ENCODE measurements at regions not wholly inside any gene's neighbourhood (a gene's known extent, or its start where the extent isn't known, plus 50 kb on each side); places are given as distances from the start of the nearest gene placed in this dataset.

GRCh38 chr11:26087120-26087935, 244.6 kb upstream of the ANO3 start:
- Histone ChIP-seq H3K36me3 (no peaks in the 10 kb centered on the region), H3K4me1 (no peaks in the 10 kb centered on the region), H3K27ac (no peak overlapping the region), H3K9me3 (no peaks in the 10 kb centered on the region), H3K27me3 (no peaks in the 10 kb centered on the region), H3K4me3 (no peak overlapping the region)
- no peak for TF ChIP-seq CTCF (IDR thresholded peaks at IDR 0.05)
- TF ChIP-seq POLR2A (IDR thresholded peaks at IDR 0.05), result no peak
- intact Hi-C loops (cut with DNase I), result no loop called here
- WGBS, 2 donors, result 72 to 90% methylated on average over 4 of the region's 4 CpGs
- no peak for DNase-seq

GRCh38 chr11:26088391-26088790, 243.5 kb upstream of the ANO3 start:
- no peak overlapping the region for H3K4me3 ChIP-seq
- no peaks in the 10 kb centered on the region for H3K36me3 ChIP-seq
- H3K27ac ChIP-seq, result no peak overlapping the region
- DNase-seq, result no peak
- H3K4me1 ChIP-seq, result no peaks in the 10 kb centered on the region
- H3K9me3 ChIP-seq, result no peaks in the 10 kb centered on the region
- no peaks in the 10 kb centered on the region for H3K27me3 ChIP-seq
- no peak for TF ChIP-seq POLR2A (IDR thresholded peaks at IDR 0.05)
- TF ChIP-seq CTCF (IDR thresholded peaks at IDR 0.05), result no peak
- intact Hi-C loops (cut with DNase I), result no loop called here
- 9 to 16% methylated on average over 1 of the region's 1 CpG for WGBS, 2 donors

GRCh38 chr11:26090651-26091050, 241.3 kb upstream of the ANO3 start:
- no peaks in the 10 kb centered on the region for H3K36me3 ChIP-seq
- H3K4me1 ChIP-seq, result no peaks in the 10 kb centered on the region
- intact Hi-C loops (cut with DNase I), result no loop called here
- H3K9me3 ChIP-seq, result no peaks in the 10 kb centered on the region
- TF ChIP-seq CTCF (IDR thresholded peaks at IDR 0.05) (no peak), POLR2A (IDR thresholded peaks at IDR 0.05) (no peak)
- no peaks in the 10 kb centered on the region for H3K27me3 ChIP-seq
- no peak for DNase-seq
- WGBS, 2 donors, result 75 to 83% methylated on average over 3 of the region's 3 CpGs
- no peak overlapping the region for H3K27ac ChIP-seq
- H3K4me3 ChIP-seq, result no peak overlapping the region

- H3K27ac ChIP-seq, result no peak overlapping the region
- no peaks in the 10 kb centered on the region for H3K36me3 ChIP-seq
- no peak for DNase-seq
- H3K4me3 ChIP-seq, result no peak overlapping the region
- no peaks in the 10 kb centered on the region for H3K9me3 ChIP-seq
- 85 to 94% methylated on average over 2 of the region's 2 CpGs for WGBS, 2 donors
- intact Hi-C loops (cut with DNase I), result no loop called here
- TF ChIP-seq CTCF (IDR thresholded peaks at IDR 0.05) (no peak), POLR2A (IDR thresholded peaks at IDR 0.05) (no peak)
- H3K27me3 ChIP-seq, result no peaks in the 10 kb centered on the region
- H3K4me1 ChIP-seq, result no peaks in the 10 kb centered on the region
Measured at GRCh38 chr11:26093206-26093605, 238.7 kb upstream of the ANO3 start.

GRCh38 chr11:26095340-26095739, 236.6 kb upstream of the ANO3 start:
- no peaks in the 10 kb centered on the region for H3K4me1 ChIP-seq
- WGBS, 2 donors, result 52 to 66% methylated on average over 5 of the region's 5 CpGs
- TF ChIP-seq CTCF (IDR thresholded peaks at IDR 0.05), result no peak
- no peak for TF ChIP-seq POLR2A (IDR thresholded peaks at IDR 0.05)
- H3K4me3 ChIP-seq, result no peak overlapping the region
- intact Hi-C loops (cut with DNase I), result no loop called here
- H3K36me3 ChIP-seq, result no peaks in the 10 kb centered on the region
- no peak for DNase-seq
- no peaks in the 10 kb centered on the region for H3K9me3 ChIP-seq
- H3K27ac ChIP-seq, result no peak overlapping the region
- H3K27me3 ChIP-seq, result no peaks in the 10 kb centered on the region
